GM12892 (cell line): ENCODE measurements at regions not wholly inside any gene's neighbourhood (a gene's known extent, or its start where the extent isn't known, plus 50 kb on each side); places are given as distances from the start of the nearest gene placed in this dataset.

ENCODE experiments used
- POLR2A ChIP-seq: IDR thresholded peaks from 2 replicates; pipeline ENCODE4 v1.6.1; 2011; ENCODE audit warnings: low read depth, low read length, control low read depth
- POLR2AphosphoS5 ChIP-seq: IDR thresholded peaks from 2 replicates; pipeline ENCODE4 v1.6.1; 2011; ENCODE audit warnings: low read depth, low read length, control low read depth

DNA sequence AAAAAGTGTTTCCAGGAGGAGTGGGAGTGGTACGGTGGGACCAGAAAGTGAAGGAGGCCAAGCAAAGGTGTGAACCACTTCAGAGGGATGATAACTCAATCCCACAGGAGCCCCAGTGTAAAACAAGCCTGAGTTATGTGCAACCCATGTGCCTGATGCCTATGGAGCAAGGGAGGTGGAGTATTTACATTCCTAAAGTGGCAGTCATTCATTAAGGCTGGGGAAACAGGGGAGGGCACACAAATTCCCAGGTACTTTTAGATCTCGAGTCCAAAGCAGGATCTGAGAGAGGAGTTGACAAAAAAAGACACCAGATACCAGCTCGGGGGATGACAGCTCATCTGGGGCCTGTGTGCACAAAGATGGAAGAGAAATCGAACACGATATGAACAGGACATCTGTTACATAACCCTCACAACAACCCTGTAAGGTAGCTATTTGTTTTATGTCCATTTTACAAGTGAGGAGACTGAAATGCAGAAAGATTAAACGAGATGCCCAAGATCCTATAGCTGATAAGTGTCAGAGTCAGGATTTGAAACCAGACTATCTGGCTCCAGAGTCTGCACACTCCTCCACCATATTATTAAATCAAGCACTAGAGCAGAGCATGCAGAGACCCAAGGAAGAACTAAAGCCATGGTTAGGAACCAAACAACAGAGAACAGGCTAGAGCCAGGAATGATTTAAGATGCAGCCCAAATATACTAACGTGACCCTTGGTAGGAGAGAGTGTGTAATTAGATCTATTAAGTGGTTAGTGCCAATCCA, 91.9 kb upstream of the MAPK10 start:
- TF ChIP-seq POLR2AphosphoS5 (no peak), POLR2A (no peak)
